MCF 10A (cell line): ENCODE measurements at regions not wholly inside any gene's neighbourhood (a gene's known extent, or its start where the extent isn't known, plus 50 kb on each side); places are given as distances from the start of the nearest gene placed in this dataset.

ENCODE experiments used
- BruUV-seq: library from RNA; stranded (reverse); fragments of 400-500 nt; replicated peaks from 2 replicates; lab custom pipeline; 2021; lab: Mats Ljungman, UMichigan
- CTCF ChIA-PET: fragments of 300-600 bp; sonication (Branson Sonifier 250); formaldehyde crosslinking; extraction: SDS; loops from one replicate; lab custom pipeline; 2021; ENCODE audit warnings: antibody characterized with exemption, inconsistent platforms; lab: Yijun Ruan, JAX
- POLR2A ChIA-PET: fragments of 300-600, 350-650 bp; sonication (Branson Sonifier 250); formaldehyde crosslinking; extraction: SDS; loops from one replicate; lab custom pipeline; 2020; ENCODE audit warnings: antibody characterized with exemption, inconsistent platforms; lab: Yijun Ruan, JAX
- DNase-seq: peaks from one replicate; pipeline ENCODE4 v3.0.0-alpha.2; 2018; ENCODE audit not compliant: unreplicated experiment
- H3K27ac Mint-ChIP-seq: one replicate; pipeline ENCODE4 v1.8.0; 2022; ENCODE audit warnings: mild to moderate bottlenecking, low read depth, mixed read lengths; ENCODE audit not compliant: unreplicated experiment
- H3K27me3 Mint-ChIP-seq: one replicate; pipeline ENCODE4 v1.8.0; 2022; ENCODE audit warnings: mixed read lengths; ENCODE audit not compliant: insufficient read depth, unreplicated experiment
- H3K36me3 Mint-ChIP-seq: one replicate; pipeline ENCODE4 v1.8.0; 2022; ENCODE audit warnings: mild to moderate bottlenecking, moderate library complexity, mixed read lengths; ENCODE audit not compliant: insufficient read depth, unreplicated experiment
- H3K4me1 Mint-ChIP-seq: one replicate; pipeline ENCODE4 v1.8.0; 2022; ENCODE audit warnings: mixed read lengths; ENCODE audit not compliant: insufficient read depth, unreplicated experiment
- H3K4me3 Mint-ChIP-seq: one replicate; pipeline ENCODE4 v1.8.0; 2022; ENCODE audit warnings: mild to moderate bottlenecking, moderate library complexity, mixed read lengths; ENCODE audit not compliant: unreplicated experiment
- H3K9me3 Mint-ChIP-seq: one replicate; pipeline ENCODE4 v1.8.0; 2022; ENCODE audit warnings: mixed read lengths; ENCODE audit not compliant: unreplicated experiment
- CTCF ChIP-seq: fragments of 200-600 bp; IDR thresholded peaks from one replicate; pipeline ENCODE4 v1.8.0; 2022; ENCODE audit warnings: antibody characterized with exemption, mild to moderate bottlenecking; ENCODE audit not compliant: unreplicated experiment
- intact Hi-C: fragments of 100-400 bp; cut with micrococcal nuclease; formaldehyde crosslinking; loops from 2 replicates; pipeline ENCODE4 v1.14.1; 2022

GRCh38 chr13:112169941-112170822 is 103.2 kb downstream of the SOX1 start:
- TF ChIP-seq CTCF = no peak
- Mint-ChIP-seq H3K4me3 (no peak overlapping the region), H3K27me3 (no peaks in the 10 kb centered on the region), H3K27ac (no peak overlapping the region), H3K9me3 (peaks cover 12% of the 10 kb centered on the region), H3K36me3 (no peaks in the 10 kb centered on the region), H3K4me1 (no peaks in the 10 kb centered on the region)
- intact Hi-C loops = no loop called here
- ChIA-PET POLR2A (no interaction called here), CTCF (no interaction called here)
- DNase-seq = no peak
- BruUV-seq = no TSS peak

DNA sequence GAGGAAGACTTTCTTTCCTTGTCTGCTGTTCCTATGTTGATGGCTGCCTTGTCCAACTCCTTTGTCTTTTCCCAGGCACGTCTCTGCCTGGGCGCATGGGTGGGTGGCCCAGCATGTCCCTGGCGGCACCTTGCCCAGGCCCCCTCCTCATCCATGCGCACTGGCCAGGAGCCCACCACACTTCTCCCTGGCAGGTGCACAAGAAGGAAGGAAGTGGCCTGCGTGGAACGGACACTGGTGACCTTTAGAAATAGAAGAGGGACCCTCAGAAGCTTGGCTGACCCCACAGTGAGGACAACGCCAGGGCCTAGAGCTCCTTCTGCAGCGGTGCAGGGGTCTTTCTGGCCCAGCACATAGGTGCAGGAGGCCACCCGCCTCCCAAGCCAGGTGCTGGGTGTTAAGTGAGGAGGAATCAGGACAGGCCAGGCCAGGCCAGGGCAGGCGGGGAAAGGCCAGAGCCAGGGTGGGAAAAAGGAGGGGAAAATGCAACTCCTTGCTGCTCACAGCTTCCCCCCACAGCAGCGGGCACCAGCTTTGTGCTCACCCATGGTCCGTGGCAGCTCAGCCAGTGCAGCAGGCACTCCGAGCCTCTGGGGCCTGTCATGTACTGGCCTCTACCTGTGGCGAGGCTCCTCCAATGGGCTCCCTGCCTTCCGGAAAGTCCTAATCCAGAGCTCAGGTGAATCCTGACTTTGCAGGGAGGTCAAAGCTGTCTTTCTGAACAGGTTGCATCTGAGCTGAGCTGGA is 104.0 kb downstream of the SOX1 start:
- DNase-seq = no peak
- Mint-ChIP-seq H3K36me3 (no peaks in the 10 kb centered on the region), H3K9me3 (peaks cover 12% of the 10 kb centered on the region), H3K27me3 (no peaks in the 10 kb centered on the region), H3K4me3 (no peak overlapping the region), H3K27ac (no peak overlapping the region), H3K4me1 (no peaks in the 10 kb centered on the region)
- BruUV-seq = no TSS peak
- ChIA-PET CTCF (no interaction called here), POLR2A (no interaction called here)
- intact Hi-C loops = no loop called here
- no peak for TF ChIP-seq CTCF

DNA sequence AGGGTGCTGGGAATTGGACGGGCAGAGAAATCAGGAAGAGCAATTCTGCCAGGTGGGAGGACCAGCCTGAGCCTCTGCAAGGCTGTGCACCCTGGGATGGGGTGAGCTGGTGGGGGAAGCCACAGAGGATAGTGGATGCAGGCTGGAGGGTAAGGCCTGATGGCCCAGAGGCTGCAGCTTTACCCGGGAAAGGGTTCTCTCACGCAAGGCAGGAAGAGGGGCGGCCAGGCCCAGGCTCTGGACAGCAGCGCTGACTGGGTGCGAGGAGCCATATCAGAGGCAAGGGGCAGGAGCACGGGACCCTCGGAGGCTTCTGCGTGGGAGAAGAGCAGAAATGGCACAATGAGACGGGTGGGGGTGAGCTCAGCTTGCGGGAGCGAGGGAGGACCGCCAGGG is 104.6 kb downstream of the SOX1 start:
- H3K27me3 Mint-ChIP-seq = no peaks in the 10 kb centered on the region
- intact Hi-C loops = no loop called here
- POLR2A ChIA-PET = no interaction called here
- no peak for DNase-seq
- H3K4me3 Mint-ChIP-seq = no peak overlapping the region
- H3K9me3 Mint-ChIP-seq = peaks cover 12% of the 10 kb centered on the region
- H3K4me1 Mint-ChIP-seq = no peaks in the 10 kb centered on the region
- no peak overlapping the region for H3K27ac Mint-ChIP-seq
- CTCF ChIA-PET = no interaction called here
- no TSS peak for BruUV-seq
- TF ChIP-seq CTCF = no peak
- no peaks in the 10 kb centered on the region for H3K36me3 Mint-ChIP-seq

DNA sequence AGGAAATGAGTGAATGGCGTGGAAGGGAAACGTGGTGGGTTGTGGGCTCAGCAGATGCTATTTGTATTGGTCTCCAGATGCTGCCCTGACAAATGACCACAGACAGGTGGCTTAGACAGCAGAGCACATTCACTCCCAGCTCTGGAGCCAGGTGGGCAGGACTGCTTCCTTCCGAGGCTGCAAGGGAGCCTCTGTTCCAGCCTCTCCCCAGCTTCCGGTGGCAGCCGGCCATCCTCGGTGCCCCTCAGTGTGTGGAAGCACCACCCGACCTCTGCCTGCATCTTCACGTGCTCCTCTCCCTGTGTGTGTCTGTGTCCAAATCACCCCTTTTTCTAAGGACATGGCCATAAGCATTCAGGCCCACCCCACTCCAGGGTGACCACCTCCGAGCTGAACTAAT is 105.1 kb downstream of the SOX1 start:
- Mint-ChIP-seq H3K9me3 (peaks cover 12% of the 10 kb centered on the region), H3K36me3 (no peaks in the 10 kb centered on the region), H3K27ac (no peak overlapping the region), H3K27me3 (no peaks in the 10 kb centered on the region), H3K4me3 (no peak overlapping the region), H3K4me1 (no peaks in the 10 kb centered on the region)
- no peak for DNase-seq
- intact Hi-C loops = no loop called here
- no TSS peak for BruUV-seq
- ChIA-PET POLR2A (interaction anchor here (0.7 kb wide), 1 partner anchor 416 kb away, joined by 4 read pairs; the partner anchor contains the start of gene TUBGCP3), CTCF (no interaction called here)
- TF ChIP-seq CTCF = no peak
